GM12891 (cell line): ENCODE measurements at regions not wholly inside any gene's neighbourhood (a gene's known extent, or its start where the extent isn't known, plus 50 kb on each side); places are given as distances from the start of the nearest gene placed in this dataset.

Experiments used
- PAX5 ChIP-seq: IDR thresholded peaks from 2 replicates; pipeline ENCODE4 v1.6.1; 2011; ENCODE audit warnings: low read length, moderate library complexity, mild to moderate bottlenecking; ENCODE audit not compliant: insufficient read depth, severe bottlenecking
- POLR2A ChIP-seq: IDR thresholded peaks from 2 replicates; pipeline ENCODE4 v1.6.1; 2011; ENCODE audit warnings: low read depth, low read length, control low read depth
- POLR2AphosphoS5 ChIP-seq: IDR thresholded peaks from 2 replicates; pipeline ENCODE4 v1.6.1; 2011; ENCODE audit warnings: low read depth, low read length, control low read depth
- SPI1 ChIP-seq: IDR thresholded peaks from 2 replicates; pipeline ENCODE4 v1.6.1; 2011; ENCODE audit warnings: low read depth, low read length, control low read depth
- TAF1 ChIP-seq: IDR thresholded peaks from 2 replicates; pipeline ENCODE4 v1.6.1; 2011; ENCODE audit warnings: low read depth, low read length, control low read depth

DNA sequence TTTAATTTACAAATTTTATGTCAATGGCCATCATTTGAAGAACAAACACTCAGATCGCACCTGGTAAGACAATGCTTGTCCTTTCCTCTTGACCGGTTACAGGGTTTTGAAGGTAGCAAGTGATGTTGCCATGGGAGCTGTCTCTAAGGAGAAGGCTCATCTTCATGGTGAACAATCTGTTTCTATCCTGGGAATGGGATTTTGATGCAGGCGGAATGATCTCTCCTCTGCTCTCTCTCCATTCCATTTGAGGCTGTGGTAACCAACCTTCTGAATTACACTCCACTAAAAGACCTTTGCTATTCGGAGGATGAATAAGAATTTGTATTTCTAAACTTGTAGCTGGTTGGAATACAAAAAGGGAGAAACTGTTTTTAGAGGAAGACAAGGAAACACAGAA, 57.9 kb upstream of the SLC5A9 start:
- TF ChIP-seq TAF1 = no peak
- TF ChIP-seq POLR2AphosphoS5 = no peak
- TF ChIP-seq POLR2A = no peak
- no peak for TF ChIP-seq SPI1
- TF ChIP-seq PAX5 = no peak
